ENCODE measurements at regions not wholly inside any gene's neighbourhood (a gene's known extent, or its start where the extent isn't known, plus 50 kb on each side); places are given as distances from the start of the nearest gene placed in this dataset.
A peak's percentile ranks its signal among the peaks of the same experiment; 100 is the strongest.

GRCh38 chr9:89905606-89906338 lies 301.0 kb downstream of the GADD45G start:
- no peak for DNase-seq (ENCODE audit: low read depth)

GRCh38 chr9:89911721-89912604 lies 307.2 kb downstream of the GADD45G start:
- DNase-seq (ENCODE audit: low read depth), result no peak

- no peak for DNase-seq (ENCODE audit: low read depth)
Measured at GRCh38 chr9:89912605-89912953, 307.8 kb downstream of the GADD45G start.

- no peak for DNase-seq (ENCODE audit: low read depth)
Measured at GRCh38 chr9:89915187-89915586, 310.4 kb downstream of the GADD45G start.

GRCh38 chr9:89916001-89916597 lies 311.3 kb downstream of the GADD45G start:
- no peak for DNase-seq (ENCODE audit: low read depth)

GRCh38 chr9:89917861-89918260 lies 313.0 kb downstream of the GADD45G start:
- DNase-seq (ENCODE audit: low read depth), result no peak

GRCh38 chr9:89919171-89919681 lies 314.4 kb downstream of the GADD45G start:
- peak; percentile 47 for DNase-seq (ENCODE audit: low read depth)

- no peak for DNase-seq (ENCODE audit: low read depth)
Measured at GRCh38 chr9:89920131-89920530, 315.3 kb downstream of the GADD45G start.

- no peak for DNase-seq (ENCODE audit: low read depth)
Measured at GRCh38 chr9:89920951-89921350, 316.1 kb downstream of the GADD45G start.

- no peak for DNase-seq (ENCODE audit: low read depth)
Measured at GRCh38 chr9:89922099-89922498, 317.3 kb downstream of the GADD45G start.

- no peak for DNase-seq (ENCODE audit: low read depth)
Measured at GRCh38 chr9:89923174-89923573, 318.4 kb downstream of the GADD45G start.

- DNase-seq (ENCODE audit: low read depth), result peak; percentile 21
Measured at GRCh38 chr9:89923961-89924504, 319.2 kb downstream of the GADD45G start.

- DNase-seq (ENCODE audit: low read depth), result no peak
Measured at GRCh38 chr9:89924611-89925010, 319.8 kb downstream of the GADD45G start.

GRCh38 chr9:89926167-89926566 lies 321.4 kb downstream of the GADD45G start:
- DNase-seq (ENCODE audit: low read depth), result no peak

GRCh38 chr9:89926691-89927220 lies 321.9 kb downstream of the GADD45G start:
- DNase-seq (ENCODE audit: low read depth), result no peak

GRCh38 chr9:89928106-89928505 lies 323.3 kb downstream of the GADD45G start:
- no peak for DNase-seq (ENCODE audit: low read depth)

- no peak for DNase-seq (ENCODE audit: low read depth)
Measured at GRCh38 chr9:89928521-89929275, 323.9 kb downstream of the GADD45G start.

GRCh38 chr9:89929315-89929672 lies 324.5 kb downstream of the GADD45G start:
- DNase-seq (ENCODE audit: low read depth), result no peak

- no peak for DNase-seq (ENCODE audit: low read depth)
Measured at GRCh38 chr9:89929673-89930480, 325.1 kb downstream of the GADD45G start.

GRCh38 chr9:89933578-89933977 lies 328.8 kb downstream of the GADD45G start:
- DNase-seq (ENCODE audit: low read depth), result no peak

Measured in Daoy (cell line).